Fibroblast of the aortic adventitia (primary cell): ENCODE measurements at regions not wholly inside any gene's neighbourhood (a gene's known extent, or its start where the extent isn't known, plus 50 kb on each side); places are given as distances from the start of the nearest gene placed in this dataset.

ENCODE experiments used
- DNase-seq: peaks from one replicate; pipeline ENCODE4 v3.0.0-alpha.2; 2010; ENCODE audit warnings: low read depth
- H3K4me3 ChIP-seq: 2 replicates; pipeline ENCODE4 v1.5.1; 2011; ENCODE audit warnings: low read depth, mild to moderate bottlenecking, control low read depth, low read length, moderate library complexity
- TF ChIP-seq, protein P1 (sequence below): IDR thresholded peaks from 2 replicates; pipeline ENCODE4 v1.5.1; 2011; ENCODE audit warnings: mild to moderate bottlenecking, low read length, control low read depth, inconsistent platforms; ENCODE audit not compliant: insufficient read depth

- DNase-seq, result peak; percentile 52
- TF ChIP-seq, protein P1, sequence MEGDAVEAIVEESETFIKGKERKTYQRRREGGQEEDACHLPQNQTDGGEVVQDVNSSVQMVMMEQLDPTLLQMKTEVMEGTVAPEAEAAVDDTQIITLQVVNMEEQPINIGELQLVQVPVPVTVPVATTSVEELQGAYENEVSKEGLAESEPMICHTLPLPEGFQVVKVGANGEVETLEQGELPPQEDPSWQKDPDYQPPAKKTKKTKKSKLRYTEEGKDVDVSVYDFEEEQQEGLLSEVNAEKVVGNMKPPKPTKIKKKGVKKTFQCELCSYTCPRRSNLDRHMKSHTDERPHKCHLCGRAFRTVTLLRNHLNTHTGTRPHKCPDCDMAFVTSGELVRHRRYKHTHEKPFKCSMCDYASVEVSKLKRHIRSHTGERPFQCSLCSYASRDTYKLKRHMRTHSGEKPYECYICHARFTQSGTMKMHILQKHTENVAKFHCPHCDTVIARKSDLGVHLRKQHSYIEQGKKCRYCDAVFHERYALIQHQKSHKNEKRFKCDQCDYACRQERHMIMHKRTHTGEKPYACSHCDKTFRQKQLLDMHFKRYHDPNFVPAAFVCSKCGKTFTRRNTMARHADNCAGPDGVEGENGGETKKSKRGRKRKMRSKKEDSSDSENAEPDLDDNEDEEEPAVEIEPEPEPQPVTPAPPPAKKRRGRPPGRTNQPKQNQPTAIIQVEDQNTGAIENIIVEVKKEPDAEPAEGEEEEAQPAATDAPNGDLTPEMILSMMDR, result no peak
- H3K4me3 ChIP-seq, result no peak overlapping the region
Observed at GRCh38 chr21:39066829-39067780, 116.1 kb downstream of the PSMG1 start.

GRCh38 chr21:39065917-39066316 lies 117.3 kb downstream of the PSMG1 start:
- TF ChIP-seq, protein P1, result no peak
- H3K4me3 ChIP-seq, result no peak overlapping the region
- no peak for DNase-seq

GRCh38 chr21:39064325-39065012 lies 118.8 kb downstream of the PSMG1 start:
- TF ChIP-seq, protein P1, result no peak
- no peak overlapping the region for H3K4me3 ChIP-seq
- no peak for DNase-seq

DNA sequence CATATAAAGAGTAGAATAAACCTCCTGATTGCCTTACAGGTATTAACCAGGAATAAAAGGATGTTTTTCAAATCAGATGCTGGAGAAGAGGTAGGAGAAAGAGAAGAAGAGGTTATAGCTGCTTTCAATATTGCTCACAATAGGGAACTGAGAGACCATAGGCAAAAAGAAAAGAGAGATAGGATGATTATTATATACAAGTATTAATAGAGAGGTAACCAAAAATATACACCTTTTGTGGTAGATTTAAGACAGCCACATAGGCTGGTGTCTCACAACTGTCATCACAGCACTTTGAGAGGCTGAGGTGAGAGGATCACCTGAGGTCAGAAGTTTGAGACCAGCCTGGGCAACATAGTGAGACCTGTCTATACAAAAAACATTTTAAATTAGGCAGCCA lies 119.7 kb downstream of the PSMG1 start:
- H3K4me3 ChIP-seq, result no peak overlapping the region
- DNase-seq, result no peak
- TF ChIP-seq, protein P1, result no peak

- no peak overlapping the region for H3K4me3 ChIP-seq
- no peak for DNase-seq
- TF ChIP-seq, protein P1, result no peak
Observed at GRCh38 chr21:39062196-39062595, 121.1 kb downstream of the PSMG1 start.

- no peak overlapping the region for H3K4me3 ChIP-seq
- no peak for DNase-seq
- TF ChIP-seq, protein P1, result no peak
Observed at GRCh38 chr21:39061766-39062165, 121.5 kb downstream of the PSMG1 start.
